T-helper 2 cell treated with Interferon-gamma antibody and Interleukin-4, amounts not matched to agents 5 μg/mL and 100 μg/mL, for 36 hours (primary cell): ENCODE measurements at regions not wholly inside any gene's neighbourhood (a gene's known extent, or its start where the extent isn't known, plus 50 kb on each side); places are given as distances from the start of the nearest gene placed in this dataset.

Source experiments
- DNase-seq: peaks from one replicate; pipeline ENCODE4 v3.0.0; 2021; ENCODE audit warnings: low spot score
- H3K27ac Mint-ChIP-seq: one replicate; pipeline ENCODE4 v1.8.0; 2021; ENCODE audit warnings: mild to moderate bottlenecking, mixed read lengths
- H3K27me3 Mint-ChIP-seq: one replicate; pipeline ENCODE4 v1.8.0; 2021; ENCODE audit warnings: low read depth, mixed read lengths
- H3K36me3 Mint-ChIP-seq: one replicate; pipeline ENCODE4 v1.8.0; 2021; ENCODE audit warnings: low read depth, mixed read lengths
- H3K4me1 Mint-ChIP-seq: one replicate; pipeline ENCODE4 v1.8.0; 2021; ENCODE audit warnings: low read depth, mixed read lengths
- H3K4me3 Mint-ChIP-seq: one replicate; pipeline ENCODE4 v1.8.0; 2022; ENCODE audit warnings: mild to moderate bottlenecking, moderate library complexity, mixed read lengths
- H3K9me3 Mint-ChIP-seq: one replicate; pipeline ENCODE4 v1.8.0; 2021; ENCODE audit warnings: mixed read lengths

DNA sequence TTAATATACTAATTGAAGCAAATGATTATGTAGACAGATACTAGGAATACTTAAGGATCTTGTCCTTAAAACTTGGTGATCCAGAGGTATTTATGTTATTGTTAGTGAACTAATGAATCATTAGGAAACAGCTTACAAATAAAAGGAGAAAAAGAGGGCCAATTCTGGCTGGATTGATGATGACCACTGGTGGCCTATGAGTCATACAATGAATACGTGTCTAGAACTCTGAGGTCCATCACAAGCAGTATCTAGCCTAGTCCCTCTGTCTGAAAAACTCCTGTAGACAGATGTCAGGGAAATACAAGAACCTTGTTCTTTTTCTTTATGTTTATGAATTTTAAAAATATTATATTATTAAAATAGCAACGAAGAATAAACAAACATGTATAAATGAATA is 51.7 kb upstream of the RTL1 start:
- H3K9me3 Mint-ChIP-seq = no peaks in the 10 kb centered on the region
- no peak for DNase-seq
- peaks cover 4% of the 10 kb centered on the region for H3K27me3 Mint-ChIP-seq
- H3K27ac Mint-ChIP-seq = no peak overlapping the region
- no peak overlapping the region for H3K4me3 Mint-ChIP-seq
- H3K36me3 Mint-ChIP-seq = no peaks in the 10 kb centered on the region
- no peaks in the 10 kb centered on the region for H3K4me1 Mint-ChIP-seq

DNA sequence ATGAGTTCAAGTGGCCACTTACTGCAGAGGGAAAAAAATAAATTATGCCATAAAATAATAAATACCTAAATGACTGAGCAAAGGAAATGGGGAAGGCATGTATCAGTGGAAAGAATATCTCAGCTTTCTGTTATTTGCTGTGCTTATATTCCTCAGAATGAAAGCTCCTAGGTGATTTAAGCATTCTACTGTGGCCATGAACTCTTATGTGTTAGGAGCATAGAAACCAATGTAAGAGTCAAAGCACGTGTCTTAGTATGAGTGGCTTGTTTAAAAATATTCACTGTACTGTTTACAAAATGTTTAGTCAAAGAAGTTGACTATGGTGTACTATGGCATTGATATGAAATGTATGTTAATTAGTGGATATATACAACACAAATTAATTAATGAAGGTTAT is 59.0 kb upstream of the RTL1 start:
- Mint-ChIP-seq H3K4me3 (no peak overlapping the region), H3K4me1 (no peaks in the 10 kb centered on the region), H3K36me3 (no peaks in the 10 kb centered on the region), H3K9me3 (no peaks in the 10 kb centered on the region), H3K27ac (no peak overlapping the region), H3K27me3 (peaks cover 2% of the 10 kb centered on the region)
- DNase-seq = no peak

DNA sequence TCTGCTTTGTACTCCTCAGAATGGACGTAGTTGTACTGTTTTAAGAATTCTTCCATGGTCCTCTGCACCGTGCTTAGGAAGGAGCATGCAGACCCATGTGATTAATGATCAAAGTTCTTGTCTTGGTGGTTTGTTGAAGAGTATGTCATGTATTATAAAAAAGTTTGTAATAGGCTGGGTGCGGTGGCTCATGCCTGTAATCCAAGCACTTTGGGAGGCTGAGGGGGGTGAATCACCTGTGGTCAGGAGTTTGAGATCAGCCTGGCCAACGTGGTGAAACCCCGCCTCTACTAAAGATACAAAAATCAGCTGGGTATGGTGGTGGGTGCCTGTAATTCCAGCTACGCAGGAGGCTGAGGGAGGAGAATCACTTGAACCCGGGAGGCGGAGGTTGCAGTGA is 61.8 kb upstream of the RTL1 start:
- Mint-ChIP-seq H3K9me3 (no peaks in the 10 kb centered on the region), H3K27me3 (no peaks in the 10 kb centered on the region), H3K27ac (no peak overlapping the region), H3K4me1 (no peaks in the 10 kb centered on the region), H3K36me3 (no peaks in the 10 kb centered on the region), H3K4me3 (no peak overlapping the region)
- DNase-seq = no peak

DNA sequence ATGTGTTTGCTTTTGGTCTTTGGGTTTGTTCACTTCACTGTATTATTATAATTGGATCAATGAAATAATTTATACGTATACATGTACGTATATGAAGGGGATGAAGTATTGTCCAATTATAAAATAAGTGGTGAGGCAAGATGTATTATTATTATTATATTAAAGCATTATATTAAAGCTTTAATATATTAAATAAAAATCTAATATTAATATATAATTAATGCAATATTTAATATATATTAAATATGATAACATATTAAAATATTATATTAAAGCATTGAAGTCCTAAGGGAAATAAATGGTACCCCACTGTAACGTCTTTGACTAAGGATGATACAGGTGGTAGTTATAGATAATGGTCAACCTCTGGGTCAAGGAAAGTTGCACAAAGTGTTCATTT is 63.7 kb upstream of the RTL1 start:
- H3K27me3 Mint-ChIP-seq = no peaks in the 10 kb centered on the region
- no peaks in the 10 kb centered on the region for H3K9me3 Mint-ChIP-seq
- H3K27ac Mint-ChIP-seq = no peak overlapping the region
- H3K4me1 Mint-ChIP-seq = no peaks in the 10 kb centered on the region
- DNase-seq = no peak
- H3K4me3 Mint-ChIP-seq = no peak overlapping the region
- no peaks in the 10 kb centered on the region for H3K36me3 Mint-ChIP-seq

DNA sequence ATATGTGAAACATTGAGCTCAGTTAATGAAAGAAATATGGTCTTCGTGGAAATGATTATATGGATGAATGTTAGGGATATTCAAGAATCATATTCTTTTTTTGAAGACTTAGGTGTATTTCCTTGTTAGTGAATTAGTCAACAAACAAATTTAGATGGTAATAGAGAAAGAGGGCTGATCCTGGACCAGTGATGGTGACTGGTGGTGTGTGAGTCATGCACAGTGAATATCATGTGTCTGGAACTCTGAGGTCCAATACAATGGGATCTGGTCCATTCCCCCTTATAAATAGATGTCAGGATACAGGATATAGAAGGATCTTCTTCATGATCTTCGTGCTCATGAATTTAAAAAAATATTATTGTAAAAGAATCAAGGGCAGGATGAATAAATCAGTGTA is 64.4 kb upstream of the RTL1 start:
- Mint-ChIP-seq H3K27me3 (no peaks in the 10 kb centered on the region), H3K9me3 (no peaks in the 10 kb centered on the region), H3K27ac (no peak overlapping the region), H3K4me3 (no peak overlapping the region), H3K36me3 (no peaks in the 10 kb centered on the region), H3K4me1 (no peaks in the 10 kb centered on the region)
- DNase-seq = no peak

DNA sequence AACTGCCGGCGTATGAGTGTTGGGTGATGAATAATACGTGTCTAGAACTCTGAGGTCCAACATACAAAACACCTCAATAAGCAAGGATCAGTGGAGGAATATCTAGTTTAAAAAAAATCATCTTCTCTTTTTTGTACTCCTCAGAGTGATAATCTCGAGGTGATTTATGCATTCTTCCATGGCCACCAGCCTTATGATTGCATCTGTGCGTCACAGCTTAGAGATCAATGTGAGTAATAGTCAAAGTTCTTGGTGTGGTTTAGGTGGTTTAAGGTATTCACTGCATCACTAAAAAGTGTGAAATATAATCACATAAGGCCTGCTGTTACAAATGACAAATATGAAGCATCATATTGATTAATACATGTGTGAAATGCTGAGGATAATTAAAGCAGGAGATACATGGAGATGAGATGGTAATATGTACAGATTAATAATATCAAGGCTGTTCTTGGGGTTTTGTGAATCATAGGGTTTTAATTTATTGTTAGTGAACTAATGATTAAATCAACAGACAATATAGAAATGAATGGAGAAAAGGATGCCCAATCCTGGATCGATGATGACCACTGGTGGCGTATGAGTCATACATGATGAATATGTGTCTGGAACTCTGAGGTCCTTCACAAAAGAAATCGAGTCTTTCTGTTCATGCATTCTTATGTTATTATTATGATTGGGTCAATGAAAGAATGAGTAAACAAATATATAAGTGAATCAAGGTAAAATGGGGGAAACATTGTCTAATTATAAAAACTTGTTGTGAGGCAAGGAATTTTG is 68.8 kb upstream of the RTL1 start:
- Mint-ChIP-seq H3K4me3 (no peak overlapping the region), H3K27me3 (no peaks in the 10 kb centered on the region), H3K27ac (no peak overlapping the region), H3K4me1 (no peaks in the 10 kb centered on the region), H3K9me3 (no peaks in the 10 kb centered on the region), H3K36me3 (no peaks in the 10 kb centered on the region)
- DNase-seq = no peak

DNA sequence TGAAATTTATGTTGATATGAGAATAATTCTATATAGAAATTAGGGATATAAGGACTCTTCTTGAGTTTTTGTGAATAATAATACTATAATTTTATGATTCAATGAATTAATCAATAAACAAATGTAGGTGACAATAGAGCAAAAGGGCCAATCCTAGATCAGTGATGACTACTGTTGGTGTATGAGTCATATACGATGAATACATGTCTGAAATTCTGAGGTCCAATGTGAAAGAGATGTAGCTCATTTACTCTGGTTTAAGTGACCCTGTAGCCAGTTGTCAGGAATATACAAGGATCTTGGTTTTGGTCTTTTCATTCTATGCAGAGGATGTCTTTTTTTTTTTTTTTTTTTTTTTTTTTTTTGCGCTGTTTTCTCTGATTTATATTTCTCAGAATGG is 72.1 kb upstream of the RTL1 start:
- Mint-ChIP-seq H3K4me1 (no peaks in the 10 kb centered on the region), H3K27me3 (no peaks in the 10 kb centered on the region)
- DNase-seq = no peak

DNA sequence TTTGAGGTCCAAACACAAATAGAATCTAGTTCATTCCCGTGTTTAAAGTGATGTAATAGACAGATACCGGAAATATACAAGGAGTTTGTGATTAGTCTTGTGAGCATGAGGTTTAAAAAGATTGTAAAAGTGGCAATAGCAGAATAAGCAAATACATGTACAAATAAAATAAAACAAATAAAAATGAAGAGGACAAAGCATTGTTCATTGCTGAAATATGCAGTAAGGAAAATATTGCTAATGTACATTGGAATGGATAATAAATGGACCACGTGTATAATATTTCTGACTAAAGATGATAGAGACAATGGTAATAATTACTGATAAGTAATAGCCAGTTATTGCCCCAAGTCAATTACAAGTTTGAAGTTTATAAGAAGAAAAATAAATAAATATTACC is 75.6 kb upstream of the RTL1 start:
- Mint-ChIP-seq H3K27ac (no peak overlapping the region), H3K9me3 (no peaks in the 10 kb centered on the region), H3K4me3 (no peak overlapping the region), H3K27me3 (no peaks in the 10 kb centered on the region), H3K4me1 (no peaks in the 10 kb centered on the region), H3K36me3 (no peaks in the 10 kb centered on the region)
- no peak for DNase-seq

More for the DNA sequence above, 72.1 kb upstream of the RTL1 start:
- H3K4me3 Mint-ChIP-seq = no peak overlapping the region
- H3K27ac Mint-ChIP-seq = no peak overlapping the region
- no peaks in the 10 kb centered on the region for H3K9me3 Mint-ChIP-seq
- no peaks in the 10 kb centered on the region for H3K36me3 Mint-ChIP-seq

DNA sequence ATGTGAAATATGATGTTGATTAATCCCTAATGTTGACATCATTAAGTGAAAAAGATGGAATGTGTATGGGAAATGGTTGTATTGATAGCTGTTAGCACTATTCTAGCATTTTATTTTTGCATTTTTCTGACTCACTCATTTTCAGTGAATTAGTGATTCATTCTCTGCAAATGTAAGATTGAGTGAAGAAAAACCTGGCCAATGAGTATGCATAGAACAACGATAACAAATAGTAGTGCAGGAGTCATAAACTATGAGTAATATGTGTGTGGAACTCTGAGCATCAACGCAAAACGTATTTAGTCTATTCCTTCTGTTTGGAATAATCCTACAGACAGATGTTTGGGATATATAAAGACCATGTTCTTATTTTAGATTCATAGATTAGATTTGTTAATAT is 76.3 kb upstream of the RTL1 start:
- Mint-ChIP-seq H3K36me3 (no peaks in the 10 kb centered on the region), H3K4me1 (no peaks in the 10 kb centered on the region), H3K4me3 (no peak overlapping the region), H3K9me3 (no peaks in the 10 kb centered on the region), H3K27ac (no peak overlapping the region), H3K27me3 (no peaks in the 10 kb centered on the region)
- DNase-seq = no peak

DNA sequence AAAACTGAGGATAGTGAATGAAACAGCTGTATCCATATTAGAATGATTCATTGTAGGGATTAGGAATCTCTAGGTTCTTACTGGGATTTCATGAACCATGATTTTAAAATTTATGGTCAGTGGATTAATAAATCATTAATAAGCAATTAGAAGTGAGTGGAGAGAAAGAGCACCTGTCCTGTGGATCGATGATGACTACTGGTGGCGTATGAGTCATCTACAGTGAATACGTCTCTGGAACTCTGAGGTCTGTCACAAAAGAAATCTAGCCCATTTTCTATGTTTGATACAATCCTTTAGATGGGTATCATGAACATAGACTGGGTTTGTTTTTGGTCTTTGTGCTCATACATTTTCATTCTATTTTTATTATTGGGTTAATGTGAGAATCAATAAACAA is 77.3 kb upstream of the RTL1 start:
- H3K36me3 Mint-ChIP-seq = no peaks in the 10 kb centered on the region
- DNase-seq = no peak
- no peaks in the 10 kb centered on the region for H3K9me3 Mint-ChIP-seq
- no peaks in the 10 kb centered on the region for H3K4me1 Mint-ChIP-seq
- no peak overlapping the region for H3K27ac Mint-ChIP-seq
- no peak overlapping the region for H3K4me3 Mint-ChIP-seq
- no peaks in the 10 kb centered on the region for H3K27me3 Mint-ChIP-seq

DNA sequence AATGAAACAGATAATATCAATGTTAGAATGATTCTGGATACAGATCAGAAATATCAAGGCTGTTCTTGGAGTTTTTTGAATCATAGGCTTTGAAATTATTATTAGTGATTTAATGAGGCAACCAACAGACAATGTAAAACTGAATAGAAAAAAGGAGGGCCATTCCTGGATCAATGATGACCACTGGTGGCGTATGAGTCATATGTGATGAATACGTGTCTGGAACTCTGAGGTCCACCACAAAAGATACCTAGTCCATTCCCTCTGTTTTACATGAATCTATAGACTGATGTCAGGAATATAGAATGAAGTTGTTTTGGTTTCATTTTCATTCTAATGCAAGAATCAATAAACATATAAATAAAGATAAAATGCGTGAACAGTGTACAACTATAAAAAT is 78.3 kb upstream of the RTL1 start:
- no peak for DNase-seq
- H3K9me3 Mint-ChIP-seq = no peaks in the 10 kb centered on the region

DNA sequence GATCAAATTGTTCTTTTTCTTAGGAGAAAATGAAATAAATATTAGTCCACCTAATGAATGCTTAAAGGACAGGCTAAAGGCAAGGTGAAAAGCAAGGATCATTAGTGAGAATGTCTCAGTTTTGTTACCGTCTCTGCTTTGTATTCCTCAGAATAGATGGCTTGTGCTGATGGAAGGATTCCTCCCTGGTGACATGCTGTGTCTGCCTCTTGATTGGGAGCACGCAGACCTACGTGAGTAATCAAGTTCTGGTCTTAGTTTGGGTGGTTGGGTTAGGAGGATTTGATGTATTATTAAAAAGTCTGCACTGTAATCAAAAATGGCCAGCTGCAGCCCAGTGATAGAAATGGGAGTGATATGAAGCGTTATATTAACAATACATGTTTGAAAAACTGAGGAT is 78.8 kb upstream of the RTL1 start:
- DNase-seq = no peak
- Mint-ChIP-seq H3K4me1 (no peaks in the 10 kb centered on the region), H3K4me3 (no peak overlapping the region), H3K27me3 (no peaks in the 10 kb centered on the region), H3K9me3 (no peaks in the 10 kb centered on the region), H3K36me3 (no peaks in the 10 kb centered on the region), H3K27ac (no peak overlapping the region)

More for the DNA sequence above, 78.3 kb upstream of the RTL1 start:
- Mint-ChIP-seq H3K4me3 (no peak overlapping the region), H3K27me3 (no peaks in the 10 kb centered on the region), H3K27ac (no peak overlapping the region), H3K4me1 (no peaks in the 10 kb centered on the region), H3K36me3 (no peaks in the 10 kb centered on the region)

DNA sequence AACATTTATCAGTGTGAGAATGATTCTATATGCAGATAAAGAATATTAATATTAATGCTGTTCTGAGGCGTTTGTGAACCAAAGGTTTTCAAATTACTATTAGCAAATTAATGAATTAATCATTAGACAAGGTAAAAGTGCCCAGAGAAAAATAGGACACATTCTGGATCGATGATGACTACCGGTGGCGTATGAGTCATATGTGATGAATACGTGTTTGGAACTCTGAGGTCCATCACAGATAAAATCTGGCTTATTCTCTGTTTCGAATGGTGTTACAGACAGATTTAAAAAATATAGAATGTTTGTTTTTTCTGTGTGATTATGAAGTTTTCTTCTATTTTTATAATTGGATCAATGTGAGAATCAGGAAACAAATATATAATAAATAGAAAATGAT is 79.2 kb upstream of the RTL1 start:
- no peaks in the 10 kb centered on the region for H3K36me3 Mint-ChIP-seq
- no peak for DNase-seq
- no peak overlapping the region for H3K4me3 Mint-ChIP-seq
- no peak overlapping the region for H3K27ac Mint-ChIP-seq
- H3K9me3 Mint-ChIP-seq = no peaks in the 10 kb centered on the region
- H3K4me1 Mint-ChIP-seq = no peaks in the 10 kb centered on the region
- no peaks in the 10 kb centered on the region for H3K27me3 Mint-ChIP-seq

DNA sequence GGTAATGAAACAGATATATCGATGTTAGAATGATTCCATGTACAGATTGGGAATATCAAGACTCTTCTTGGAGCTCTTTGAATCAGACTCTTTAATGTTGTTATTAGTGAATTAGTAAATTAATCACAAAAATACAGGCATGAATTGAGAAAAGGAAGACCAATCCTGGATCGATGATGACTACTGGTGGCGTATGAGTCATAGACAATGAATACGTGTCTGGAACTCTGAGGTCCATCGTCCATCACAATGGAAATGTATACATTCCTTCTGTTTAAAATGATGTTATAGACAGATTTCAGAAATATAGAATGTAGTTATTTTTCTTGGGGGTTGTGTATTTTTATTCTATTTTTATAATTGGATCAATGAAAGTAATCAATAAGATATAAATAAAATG is 80.2 kb upstream of the RTL1 start:
- no peaks in the 10 kb centered on the region for H3K27me3 Mint-ChIP-seq
- no peaks in the 10 kb centered on the region for H3K4me1 Mint-ChIP-seq

DNA sequence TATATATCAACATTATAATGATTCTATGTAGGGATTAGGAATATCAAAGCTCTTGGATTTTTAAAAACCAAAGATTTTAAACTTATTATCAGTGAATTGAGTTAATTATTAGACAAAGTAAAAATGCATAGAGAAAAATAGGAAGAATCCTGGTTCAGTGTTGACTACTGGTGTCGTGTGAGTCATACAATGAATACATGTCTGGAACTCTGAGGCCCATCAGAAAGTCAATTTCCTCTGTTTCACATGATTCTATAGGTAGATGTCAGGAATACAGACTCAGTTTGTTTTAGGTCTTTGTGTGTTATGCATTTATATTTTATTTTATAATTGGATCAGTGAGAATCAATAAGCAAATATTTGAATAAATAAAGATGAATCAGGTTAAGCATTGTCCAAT is 84.5 kb upstream of the RTL1 start:
- Mint-ChIP-seq H3K9me3 (no peaks in the 10 kb centered on the region), H3K27me3 (no peaks in the 10 kb centered on the region), H3K4me3 (no peak overlapping the region), H3K4me1 (no peaks in the 10 kb centered on the region), H3K36me3 (no peaks in the 10 kb centered on the region), H3K27ac (no peak overlapping the region)
- DNase-seq = no peak

More for the DNA sequence above, 80.2 kb upstream of the RTL1 start:
- no peak for DNase-seq
- H3K9me3 Mint-ChIP-seq = no peaks in the 10 kb centered on the region
- H3K36me3 Mint-ChIP-seq = no peaks in the 10 kb centered on the region
- no peak overlapping the region for H3K4me3 Mint-ChIP-seq
- no peak overlapping the region for H3K27ac Mint-ChIP-seq
